Upper lobe of left lung (tissue), 6 donors: ENCODE measurements at regions not wholly inside any gene's neighbourhood (a gene's known extent, or its start where the extent isn't known, plus 50 kb on each side); places are given as distances from the start of the nearest gene placed in this dataset.

ENCODE experiments used
- ATAC-seq, 2 donors: fragments of 200-7000 bp; cut with Tn5 transposase; one replicate each; pipeline ENCODE4 v1.9.1; 2022; ENCODE audit warnings: mild to moderate bottlenecking in 2 of 2, moderate library complexity in 2 of 2; ENCODE audit not compliant: low FRiP score in 2 of 2
- DNase-seq, 2 donors: peaks; one replicate each; pipeline ENCODE4 v3.0.0-alpha.2; 2019 to 2020
- H3K27ac ChIP-seq, 4 donors: fragments of 200-600 bp; sonication (generic); one replicate each; pipeline ENCODE4 v1.5.1; 2016 to 2019
- H3K27me3 ChIP-seq, 4 donors: fragments of 200-600 bp; sonication (generic); one replicate each; pipeline ENCODE4 v1.5.1; 2017 to 2019
- H3K36me3 ChIP-seq, 4 donors: fragments of 200-600 bp; sonication (generic); one replicate each; pipeline ENCODE4 v1.5.1; 2016 to 2019
- H3K4me1 ChIP-seq, 4 donors: fragments of 200-600 bp; sonication (generic); one replicate each; pipeline ENCODE4 v1.5.1; 2018 to 2019
- H3K4me3 ChIP-seq, 4 donors: fragments of 200-600 bp; sonication (generic); one replicate each; pipeline ENCODE4 v1.5.1; 2017 to 2019; ENCODE audit warnings: mild to moderate bottlenecking in 2 of 4, moderate library complexity in 1 of 4
- H3K9me3 ChIP-seq, 4 donors: fragments of 200-600 bp; sonication (generic); one replicate each; pipeline ENCODE4 v1.5.1; 2018 to 2019
- EP300 ChIP-seq, 4 donors: sonication (generic); formaldehyde crosslinking; IDR thresholded peaks; one replicate each; pipeline ENCODE4 v1.5.1; 2017; ENCODE audit warnings: antibody characterized with exemption in 4 of 4, control low read depth in 2 of 4
- POLR2A ChIP-seq, 4 donors: fragments of 450-650 bp; IDR thresholded peaks; one replicate each; pipeline ENCODE4 v1.5.1; 2016 to 2017; ENCODE audit warnings: antibody characterized with exemption in 4 of 4, mild to moderate bottlenecking in 2 of 4
- POLR2AphosphoS5 ChIP-seq, 2 donors: sonication (generic); formaldehyde crosslinking; IDR thresholded peaks; one replicate each; pipeline ENCODE4 v1.5.1; 2017; ENCODE audit warnings: antibody characterized with exemption in 2 of 2
- WGBS, 2 donors: methylation state at CpG; one replicate each; pipeline ENCODE4 v1.1.5; 2017 to 2018; 5-methylcytosine and 5-hydroxymethylcytosine counted together
- TF ChIP-seq, protein P1 (sequence below), 6 experiments: fragments of 450-650 bp in 4 of 6; fragments of 200-600 bp in 2 of 6; sonication (generic) in 2 of 6; IDR thresholded peaks; one replicate each; pipeline ENCODE4 v1.5.1; 2016 to 2019; ENCODE audit warnings: antibody characterized with exemption in 6 of 6
- donor health status: DM: no; HTN: no; CAD: no; lungs with moderate emphysema.
- donor health status: DM: no; HTN: yes; CAD: no; lungs with severe emphysema.

- Histone ChIP-seq H3K4me3 (no peak overlapping the region), H3K27ac (no peak overlapping the region), H3K9me3 (peaks cover 0 to 4% (median 0%) of the 10 kb centered on the region in 4 donors), H3K36me3 (no peaks in the 10 kb centered on the region), H3K4me1 (no peaks in the 10 kb centered on the region), H3K27me3 (no peaks in the 10 kb centered on the region)
- no peak for ATAC-seq
- TF ChIP-seq POLR2AphosphoS5 (IDR thresholded peaks at IDR 0.05) (no peak), POLR2A (IDR thresholded peaks at IDR 0.05) (no peak), EP300 (IDR thresholded peaks at IDR 0.05) (no peak)
- TF ChIP-seq, protein P1, sequence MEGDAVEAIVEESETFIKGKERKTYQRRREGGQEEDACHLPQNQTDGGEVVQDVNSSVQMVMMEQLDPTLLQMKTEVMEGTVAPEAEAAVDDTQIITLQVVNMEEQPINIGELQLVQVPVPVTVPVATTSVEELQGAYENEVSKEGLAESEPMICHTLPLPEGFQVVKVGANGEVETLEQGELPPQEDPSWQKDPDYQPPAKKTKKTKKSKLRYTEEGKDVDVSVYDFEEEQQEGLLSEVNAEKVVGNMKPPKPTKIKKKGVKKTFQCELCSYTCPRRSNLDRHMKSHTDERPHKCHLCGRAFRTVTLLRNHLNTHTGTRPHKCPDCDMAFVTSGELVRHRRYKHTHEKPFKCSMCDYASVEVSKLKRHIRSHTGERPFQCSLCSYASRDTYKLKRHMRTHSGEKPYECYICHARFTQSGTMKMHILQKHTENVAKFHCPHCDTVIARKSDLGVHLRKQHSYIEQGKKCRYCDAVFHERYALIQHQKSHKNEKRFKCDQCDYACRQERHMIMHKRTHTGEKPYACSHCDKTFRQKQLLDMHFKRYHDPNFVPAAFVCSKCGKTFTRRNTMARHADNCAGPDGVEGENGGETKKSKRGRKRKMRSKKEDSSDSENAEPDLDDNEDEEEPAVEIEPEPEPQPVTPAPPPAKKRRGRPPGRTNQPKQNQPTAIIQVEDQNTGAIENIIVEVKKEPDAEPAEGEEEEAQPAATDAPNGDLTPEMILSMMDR (IDR thresholded peaks at IDR 0.05), result no peak
- DNase-seq, result no peak
Measured at GRCh38 chr14:25197885-25198284, 147.9 kb upstream of the STXBP6 start.

GRCh38 chr14:25180221-25180620, 130.3 kb upstream of the STXBP6 start:
- no peak for DNase-seq
- H3K27me3 ChIP-seq, result no peaks in the 10 kb centered on the region
- no peak for ATAC-seq
- no peaks in the 10 kb centered on the region for H3K36me3 ChIP-seq
- 91 to 94% methylated on average over 1 of the region's 1 CpG for WGBS, 2 donors
- no peaks in the 10 kb centered on the region for H3K9me3 ChIP-seq
- TF ChIP-seq POLR2A (IDR thresholded peaks at IDR 0.05), result no peak
- TF ChIP-seq, protein P1 (IDR thresholded peaks at IDR 0.05), result no peak
- no peak for TF ChIP-seq POLR2AphosphoS5 (IDR thresholded peaks at IDR 0.05)
- no peak for TF ChIP-seq EP300 (IDR thresholded peaks at IDR 0.05)
- no peaks in the 10 kb centered on the region for H3K4me1 ChIP-seq
- no peak overlapping the region for H3K27ac ChIP-seq
- H3K4me3 ChIP-seq, result no peak overlapping the region

- DNase-seq, result no peak
- Histone ChIP-seq H3K27ac (no peak overlapping the region), H3K4me3 (no peak overlapping the region), H3K36me3 (no peaks in the 10 kb centered on the region), H3K27me3 (no peaks in the 10 kb centered on the region), H3K4me1 (no peaks in the 10 kb centered on the region), H3K9me3 (no peaks in the 10 kb centered on the region)
- ATAC-seq, result no peak
- WGBS, 2 donors, result 80 to 90% methylated on average over 3 of the region's 3 CpGs
- TF ChIP-seq POLR2A (IDR thresholded peaks at IDR 0.05), result no peak
- TF ChIP-seq, protein P1 (IDR thresholded peaks at IDR 0.05), result no peak
- no peak for TF ChIP-seq EP300 (IDR thresholded peaks at IDR 0.05)
- TF ChIP-seq POLR2AphosphoS5 (IDR thresholded peaks at IDR 0.05), result no peak
Measured at GRCh38 chr14:25178255-25178654, 128.3 kb upstream of the STXBP6 start.

DNA sequence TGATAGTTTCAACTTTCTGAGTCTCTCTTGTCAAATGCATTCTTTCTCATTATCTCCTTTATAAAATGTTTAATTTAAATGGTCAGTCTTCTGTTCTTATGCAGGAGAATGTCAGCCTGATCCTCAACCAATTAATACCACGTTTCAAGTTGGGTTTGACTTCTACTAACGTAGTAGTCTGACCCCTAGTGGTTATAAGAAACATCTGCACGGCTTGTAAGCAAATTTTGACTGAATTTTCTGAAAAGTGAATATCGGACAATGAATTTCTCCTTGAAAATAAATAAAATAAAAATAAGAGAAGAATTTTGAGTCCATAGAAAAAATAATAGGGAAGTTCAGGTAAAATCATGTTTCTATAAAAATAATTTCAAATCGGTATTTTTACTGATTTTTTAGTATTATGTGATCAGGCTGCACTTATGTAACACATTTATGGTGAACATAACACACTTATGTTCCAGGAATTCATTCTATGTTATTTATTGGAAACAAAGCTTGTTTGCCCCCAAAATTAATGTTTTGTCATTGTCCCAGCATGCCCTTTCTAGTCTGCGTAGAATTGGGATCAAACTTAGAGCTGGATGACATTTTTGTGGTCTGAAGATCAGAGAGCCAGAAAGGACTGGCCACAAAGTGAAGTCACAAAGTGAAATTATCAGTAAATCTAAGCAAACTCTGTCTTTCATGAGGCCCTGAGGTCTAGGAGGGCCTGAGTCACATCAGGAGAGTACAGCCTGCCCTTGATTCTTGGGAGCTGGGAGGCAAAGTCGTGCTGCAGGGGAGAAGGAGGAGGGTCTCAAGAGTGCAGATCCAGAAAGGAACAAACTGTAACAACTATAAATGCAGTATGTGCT, 101.2 kb upstream of the STXBP6 start:
- peak in 1 of 2 donors; percentile 79 for ATAC-seq
- TF ChIP-seq EP300 (IDR thresholded peaks at IDR 0.05), result no peak
- TF ChIP-seq, protein P1 (IDR thresholded peaks at IDR 0.05), result peak; percentile 47 to 76 (median 68)
- no peak for TF ChIP-seq POLR2AphosphoS5 (IDR thresholded peaks at IDR 0.05)
- TF ChIP-seq POLR2A (IDR thresholded peaks at IDR 0.05), result no peak
- Histone ChIP-seq H3K27me3 (no peaks in the 10 kb centered on the region), H3K4me3 (no peak overlapping the region), H3K27ac (no peak overlapping the region), H3K36me3 (no peaks in the 10 kb centered on the region), H3K9me3 (no peaks in the 10 kb centered on the region), H3K4me1 (no peaks in the 10 kb centered on the region)
- no peak for DNase-seq
- 25 to 26% methylated on average over 7 of the region's 7 CpGs for WGBS, 2 donors

DNA sequence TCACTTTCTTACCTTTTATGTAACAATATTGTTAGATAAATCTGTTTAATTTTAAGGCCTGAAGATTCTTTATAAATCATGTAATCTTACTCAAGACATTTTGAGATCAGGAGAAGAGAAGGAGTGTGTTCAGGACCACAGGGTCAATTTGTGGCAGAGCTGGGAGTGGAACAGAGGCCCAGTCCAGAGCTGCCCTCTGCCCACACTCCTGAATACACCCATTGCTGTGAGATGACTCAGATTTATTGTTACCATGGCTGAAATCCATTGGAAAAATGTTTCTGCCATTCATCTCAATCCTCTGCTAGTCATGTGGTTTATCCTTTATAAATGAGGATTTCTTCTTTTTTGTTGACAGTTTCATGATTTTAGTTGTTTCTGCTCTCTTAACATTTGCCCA, 100.5 kb upstream of the STXBP6 start:
- Histone ChIP-seq H3K27ac (no peak overlapping the region), H3K9me3 (no peaks in the 10 kb centered on the region), H3K4me1 (no peaks in the 10 kb centered on the region), H3K36me3 (no peaks in the 10 kb centered on the region), H3K27me3 (no peaks in the 10 kb centered on the region), H3K4me3 (no peak overlapping the region)
- DNase-seq, result no peak
- no peak for TF ChIP-seq POLR2A (IDR thresholded peaks at IDR 0.05)
- TF ChIP-seq POLR2AphosphoS5 (IDR thresholded peaks at IDR 0.05), result no peak
- no peak for ATAC-seq
